ENCODE measurements at regions not wholly inside any gene's neighbourhood (a gene's known extent, or its start where the extent isn't known, plus 50 kb on each side); places are given as distances from the start of the nearest gene placed in this dataset.

DNA sequence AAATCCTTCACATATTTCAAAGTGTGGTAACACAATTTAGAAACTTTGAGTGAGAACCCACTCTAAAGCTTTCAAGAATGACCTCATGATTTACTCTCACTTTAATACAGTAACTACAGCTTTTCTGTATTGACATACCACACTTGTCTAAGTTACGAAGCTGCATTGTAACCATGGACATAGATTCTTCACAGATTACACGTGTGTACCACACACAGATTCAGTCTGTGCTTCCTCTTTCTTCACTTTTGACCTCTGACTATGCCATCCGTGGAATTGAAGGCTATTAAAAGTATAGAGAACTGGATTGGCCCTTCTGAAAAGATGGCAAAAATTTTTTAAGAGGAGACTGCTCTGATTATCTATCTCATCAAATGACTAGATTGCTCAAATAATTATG lies 172.7 kb downstream of the TANC2 start:
- TF ChIP-seq, protein P1, sequence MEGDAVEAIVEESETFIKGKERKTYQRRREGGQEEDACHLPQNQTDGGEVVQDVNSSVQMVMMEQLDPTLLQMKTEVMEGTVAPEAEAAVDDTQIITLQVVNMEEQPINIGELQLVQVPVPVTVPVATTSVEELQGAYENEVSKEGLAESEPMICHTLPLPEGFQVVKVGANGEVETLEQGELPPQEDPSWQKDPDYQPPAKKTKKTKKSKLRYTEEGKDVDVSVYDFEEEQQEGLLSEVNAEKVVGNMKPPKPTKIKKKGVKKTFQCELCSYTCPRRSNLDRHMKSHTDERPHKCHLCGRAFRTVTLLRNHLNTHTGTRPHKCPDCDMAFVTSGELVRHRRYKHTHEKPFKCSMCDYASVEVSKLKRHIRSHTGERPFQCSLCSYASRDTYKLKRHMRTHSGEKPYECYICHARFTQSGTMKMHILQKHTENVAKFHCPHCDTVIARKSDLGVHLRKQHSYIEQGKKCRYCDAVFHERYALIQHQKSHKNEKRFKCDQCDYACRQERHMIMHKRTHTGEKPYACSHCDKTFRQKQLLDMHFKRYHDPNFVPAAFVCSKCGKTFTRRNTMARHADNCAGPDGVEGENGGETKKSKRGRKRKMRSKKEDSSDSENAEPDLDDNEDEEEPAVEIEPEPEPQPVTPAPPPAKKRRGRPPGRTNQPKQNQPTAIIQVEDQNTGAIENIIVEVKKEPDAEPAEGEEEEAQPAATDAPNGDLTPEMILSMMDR (IDR thresholded peaks at IDR 0.05; ENCODE audit: low read length), result no peak
- TF ChIP-seq EZH2 (IDR thresholded peaks at IDR 0.05; ENCODE audit: borderline replicate concordance, low read length), result no peak
